CD1c-positive myeloid dendritic cell (primary cell): ENCODE measurements at regions not wholly inside any gene's neighbourhood (a gene's known extent, or its start where the extent isn't known, plus 50 kb on each side); places are given as distances from the start of the nearest gene placed in this dataset.

ENCODE experiments used
- DNase-seq: peaks from one replicate; pipeline ENCODE4 v3.0.0-alpha.2; 2016; ENCODE audit errors: extremely low spot score

- DNase-seq: no peak
Measured at GRCh38 chr5:93886098-93886806, 144.9 kb upstream of the POU5F2 start.

- no peak for DNase-seq
Measured at GRCh38 chr5:93884254-93884653, 142.9 kb upstream of the POU5F2 start.

GRCh38 chr5:93883459-93883858, 142.1 kb upstream of the POU5F2 start:
- DNase-seq: no peak

DNA sequence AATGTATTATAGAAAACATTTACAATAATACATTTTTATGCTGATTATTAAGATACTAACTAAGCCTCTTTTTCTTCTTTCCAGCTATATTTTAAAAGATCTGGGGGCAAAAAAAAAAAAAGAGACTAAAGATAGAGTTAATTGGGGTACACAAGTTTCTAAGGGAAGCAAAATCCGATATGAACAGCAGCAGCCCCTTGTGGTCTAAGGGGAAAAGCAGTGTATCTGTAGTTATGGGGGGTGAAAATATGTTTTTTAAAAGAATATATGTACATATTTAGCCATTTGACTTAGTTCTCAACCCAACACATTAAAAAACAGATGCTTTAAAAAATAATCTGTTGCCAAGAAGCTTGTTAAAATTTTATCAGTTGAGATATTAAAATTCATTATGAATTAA, 134.3 kb upstream of the POU5F2 start:
- no peak for DNase-seq

GRCh38 chr5:93874491-93874890, 133.1 kb upstream of the POU5F2 start:
- no peak for DNase-seq

DNA sequence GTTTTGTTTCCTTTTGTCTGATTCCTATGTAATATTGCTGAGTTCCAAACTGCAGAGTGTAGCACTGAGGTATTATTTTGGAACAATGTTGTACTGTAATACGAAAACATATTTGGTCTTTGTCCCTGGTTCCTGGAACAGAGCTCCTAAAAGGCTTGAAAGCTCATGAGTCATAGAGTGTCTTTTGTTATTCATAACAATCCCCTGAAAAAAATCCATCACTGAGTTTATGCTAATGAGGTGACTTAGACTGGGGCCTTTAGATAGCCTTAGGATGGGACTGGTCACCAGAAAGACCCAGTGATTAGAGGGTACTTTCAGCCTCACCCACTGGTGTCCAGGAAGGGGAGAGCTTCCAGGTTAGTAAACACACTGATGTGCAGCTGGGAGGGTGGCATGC, 132.7 kb upstream of the POU5F2 start:
- DNase-seq: no peak

GRCh38 chr5:93873211-93873736, 131.9 kb upstream of the POU5F2 start:
- no peak for DNase-seq

GRCh38 chr5:93870649-93871048, 129.2 kb upstream of the POU5F2 start:
- no peak for DNase-seq

DNA sequence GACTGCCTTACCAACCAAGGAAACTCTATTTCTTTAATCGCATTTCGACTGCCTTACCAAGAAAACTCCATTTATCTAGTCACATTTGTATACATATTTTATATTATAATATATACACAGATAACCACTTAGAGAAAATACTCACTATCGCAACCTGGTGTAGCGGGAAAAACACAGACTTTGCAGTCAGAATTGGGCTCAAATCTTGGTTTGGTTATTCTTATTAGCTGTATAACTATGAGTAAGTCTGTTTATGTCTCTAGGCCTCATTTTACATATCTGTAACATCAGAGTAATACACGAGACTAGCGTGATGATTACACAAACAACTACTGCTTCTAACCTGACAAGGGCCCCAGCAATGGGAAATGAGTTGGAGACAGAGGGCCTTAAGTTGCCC, 127.5 kb upstream of the POU5F2 start:
- no peak for DNase-seq

GRCh38 chr5:93850311-93850710, 108.9 kb upstream of the POU5F2 start:
- no peak for DNase-seq

GRCh38 chr5:93845376-93845775, 104.0 kb upstream of the POU5F2 start:
- no peak for DNase-seq

GRCh38 chr5:93831449-93831848, 90.0 kb upstream of the POU5F2 start:
- DNase-seq: no peak

- no peak for DNase-seq
Measured at GRCh38 chr5:93830893-93831292, 89.5 kb upstream of the POU5F2 start.

GRCh38 chr5:93829346-93829745, 87.9 kb upstream of the POU5F2 start:
- DNase-seq: no peak

GRCh38 chr5:93821891-93822415, 80.6 kb upstream of the POU5F2 start:
- no peak for DNase-seq

DNA sequence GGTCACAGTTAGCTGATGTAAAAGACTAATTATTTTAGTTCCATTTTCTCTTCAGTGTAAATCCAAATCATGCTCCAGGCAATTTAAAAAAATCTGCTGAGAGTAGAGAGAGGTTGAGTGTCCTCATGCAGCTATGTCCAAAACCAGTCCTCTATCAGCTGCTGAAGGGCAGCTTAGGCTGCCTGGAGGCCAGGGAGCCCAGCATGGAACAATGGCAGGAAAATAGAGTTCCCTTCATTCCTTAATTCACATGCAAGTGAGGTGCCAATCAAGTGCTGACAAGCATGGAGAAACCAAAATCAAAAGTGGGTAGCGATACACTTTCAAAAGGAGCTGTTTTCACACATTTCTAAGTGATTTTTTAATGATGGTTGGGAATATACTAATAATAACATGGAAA, 78.3 kb upstream of the POU5F2 start:
- DNase-seq: no peak

DNA sequence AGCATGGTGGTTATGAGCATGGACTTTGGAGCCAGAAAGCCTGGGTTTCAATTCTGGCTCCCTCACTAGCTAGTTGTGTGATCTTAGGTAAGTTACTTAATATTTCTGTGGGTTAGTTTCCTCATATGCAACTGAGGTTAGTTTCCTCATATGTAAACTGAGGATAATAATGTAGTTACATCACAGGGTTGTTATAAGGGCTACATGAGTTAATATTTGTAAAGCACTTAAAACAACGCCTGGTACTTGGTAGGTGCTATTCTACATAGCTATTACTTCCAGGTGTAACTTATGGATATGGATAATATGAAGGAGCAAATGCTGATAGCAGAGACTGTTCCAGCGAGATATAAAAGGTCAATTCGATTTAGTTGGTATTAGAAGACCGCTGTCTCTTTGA, 69.4 kb upstream of the POU5F2 start:
- DNase-seq: no peak

DNA sequence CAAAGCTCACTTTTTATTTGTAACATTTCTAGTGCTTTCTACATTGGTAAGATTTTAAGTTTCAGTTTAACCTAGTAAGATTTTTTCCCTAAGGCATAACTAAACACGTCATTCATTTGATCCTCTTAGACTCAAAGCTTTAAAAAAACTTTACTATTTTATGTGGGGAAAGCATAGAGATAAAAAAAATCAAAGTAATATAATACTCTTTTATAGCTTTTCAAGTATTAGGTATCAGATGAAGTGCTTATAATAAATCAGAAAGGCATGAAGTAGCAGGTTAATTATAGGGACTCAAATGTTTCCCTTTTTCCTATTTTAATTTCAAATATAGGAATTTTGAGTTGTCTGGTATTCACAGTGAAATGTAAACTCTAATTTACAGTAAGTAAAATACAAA, 68.0 kb upstream of the POU5F2 start:
- DNase-seq: no peak

- no peak for DNase-seq
Measured at GRCh38 chr5:93807846-93808245, 66.4 kb upstream of the POU5F2 start.

DNA sequence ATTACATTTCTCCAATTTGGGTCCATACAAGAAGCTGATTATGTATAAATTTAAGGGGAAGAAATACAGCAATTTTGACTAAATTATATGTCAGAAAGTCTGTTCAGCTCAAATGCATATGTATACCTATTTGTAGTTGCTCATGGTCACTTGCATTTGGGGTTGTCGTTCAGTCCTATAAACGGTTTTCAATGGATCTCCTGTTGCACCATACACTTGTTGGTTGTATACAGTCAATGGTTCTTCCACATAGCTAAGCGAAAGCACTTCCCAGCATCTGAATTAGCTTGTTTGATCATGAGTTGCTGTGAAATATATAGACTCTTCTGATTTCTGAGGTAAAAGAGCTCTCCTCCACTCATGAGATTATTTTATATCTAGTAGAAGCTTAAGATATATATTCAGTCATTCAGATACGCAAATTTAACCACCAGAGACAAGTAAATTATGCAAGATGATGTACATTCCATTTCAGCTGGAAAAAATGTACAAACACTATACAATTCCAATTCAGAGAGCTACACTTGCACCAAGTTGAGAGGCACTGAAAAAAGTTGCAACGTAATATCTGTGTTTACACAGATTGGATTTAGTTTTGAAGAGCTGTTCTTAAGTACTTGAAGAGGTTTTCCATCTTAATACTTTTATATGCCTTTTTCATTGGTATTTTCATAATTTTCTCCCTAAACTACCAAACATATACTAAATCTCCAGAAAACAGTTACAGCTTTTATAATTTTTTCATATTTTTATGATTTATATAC, 64.4 kb upstream of the POU5F2 start:
- no peak for DNase-seq

DNA sequence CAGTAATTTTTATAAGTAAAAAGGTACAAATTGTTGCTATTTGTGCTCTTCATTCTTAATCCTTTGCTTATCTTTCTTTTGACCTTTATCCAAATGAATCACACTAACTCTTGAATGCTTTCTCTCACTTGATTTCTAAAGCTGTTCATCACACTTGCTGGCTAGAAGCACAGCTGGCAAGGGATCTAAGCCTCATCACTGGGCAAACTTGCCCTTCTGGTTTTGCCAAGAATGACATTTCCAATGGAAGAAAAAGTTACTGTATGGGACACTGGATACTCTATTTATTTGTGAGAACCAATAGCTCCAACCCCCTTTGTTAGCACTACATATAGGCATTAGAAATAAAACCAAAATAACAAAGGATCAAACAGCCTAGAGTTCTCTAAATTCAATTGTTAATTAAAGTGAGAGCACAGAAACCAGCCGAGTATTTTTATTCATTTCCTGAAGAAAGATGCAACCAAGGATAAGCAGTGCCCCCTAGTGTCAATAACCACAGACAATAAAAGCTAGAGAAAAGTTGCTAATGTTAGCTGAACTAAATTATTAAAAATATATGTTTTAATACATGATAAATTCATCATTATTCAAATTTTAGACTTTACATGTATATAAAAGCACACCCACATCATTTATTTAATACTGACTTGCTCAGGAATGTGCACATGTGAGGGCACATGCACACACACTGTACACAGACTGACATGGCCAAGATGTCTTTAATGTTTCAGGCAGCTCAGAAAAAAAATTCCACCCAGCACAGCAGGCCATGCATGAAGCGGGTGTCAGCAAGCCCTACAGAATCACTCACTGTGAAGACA, 59.8 kb upstream of the POU5F2 start:
- DNase-seq: peak; percentile 47

DNA sequence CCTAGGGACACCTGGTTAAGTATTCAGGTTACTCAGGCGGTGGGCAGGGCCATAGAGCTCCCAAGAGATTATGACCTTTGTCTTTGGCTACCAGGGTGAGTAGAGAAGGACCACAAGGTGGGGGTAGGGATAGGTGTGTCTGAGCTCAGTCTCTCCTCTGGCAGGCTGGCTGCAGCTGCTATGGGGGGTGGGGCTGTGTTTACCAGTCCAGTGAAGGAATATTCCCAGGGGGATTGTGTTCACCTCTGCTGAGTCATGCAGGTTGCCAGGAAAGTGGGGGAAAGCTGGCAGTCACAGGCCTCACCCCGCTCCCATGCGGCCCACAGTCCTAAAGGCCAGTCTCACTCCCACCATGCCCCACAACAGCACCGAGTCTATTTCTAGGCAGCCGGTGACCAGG, 53.6 kb upstream of the POU5F2 start:
- no peak for DNase-seq
